Adrenal gland (tissue), 5 donors: ENCODE measurements at regions not wholly inside any gene's neighbourhood (a gene's known extent, or its start where the extent isn't known, plus 50 kb on each side); places are given as distances from the start of the nearest gene placed in this dataset.

Source experiments
- CTCF ChIP-seq, 6 experiments: fragments of 450-650 bp in 4 of 6; fragments of 200-600 bp in 2 of 6; sonication (generic) in 1 of 6; IDR thresholded peaks; 1 replicate in 5 of 6; 2 replicates in 1 of 6; pipeline versions ENCODE4 v1.5.1 to v1.8.0; 2016 to 2021; ENCODE audit warnings: antibody characterized with exemption in 6 of 6, mild to moderate bottlenecking in 2 of 6, moderate library complexity in 1 of 6
- POLR2A ChIP-seq, 2 donors: fragments of 450-650 bp; IDR thresholded peaks; one replicate each; pipeline ENCODE4 v1.6.1; 2017; ENCODE audit warnings: antibody characterized with exemption in 2 of 2, mild to moderate bottlenecking in 2 of 2, moderate library complexity in 1 of 2
- donor health status: DM: no; HTN: no; CAD: no.

- TF ChIP-seq CTCF (IDR thresholded peaks at IDR 0.05) (no peak), POLR2A (IDR thresholded peaks at IDR 0.05) (no peak)
These were observed 237.0 kb upstream of the SLC14A2 start for GRCh38 chr18:45378308-45378707.
